H9 (cell line): ENCODE measurements at regions not wholly inside any gene's neighbourhood (a gene's known extent, or its start where the extent isn't known, plus 50 kb on each side); places are given as distances from the start of the nearest gene placed in this dataset.

ENCODE experiments used
- DNase-seq: peaks from one replicate; pipeline ENCODE4 v3.0.0-alpha.2; 2017
- H2AFZ ChIP-seq: one replicate; pipeline ENCODE4 v1.6.1; 2013; ENCODE audit warnings: mild to moderate bottlenecking, low read length, control low read depth, moderate library complexity
- H2AK5ac ChIP-seq: 2 replicates; pipeline ENCODE4 v1.6.1; 2013; ENCODE audit warnings: low read length, control low read depth, mixed read lengths; ENCODE audit not compliant: insufficient read length
- H2BK120ac ChIP-seq: one replicate; pipeline ENCODE4 v1.6.1; 2013; ENCODE audit warnings: low read depth, mild to moderate bottlenecking, low read length, control low read depth, inconsistent platforms; ENCODE audit not compliant: poor library complexity, severe bottlenecking
- H2BK12ac ChIP-seq: 2 replicates; pipeline ENCODE4 v1.6.1; 2013; ENCODE audit warnings: low read length, control low read depth, mixed read lengths, low read depth; ENCODE audit not compliant: insufficient read length
- H2BK15ac ChIP-seq: 2 replicates; pipeline ENCODE4 v1.6.1; 2013; ENCODE audit warnings: low read depth, low read length, control low read depth
- H2BK20ac ChIP-seq: one replicate; pipeline ENCODE4 v1.6.1; 2013; ENCODE audit warnings: low read depth, mild to moderate bottlenecking, low read length, control low read depth, inconsistent platforms; ENCODE audit not compliant: poor library complexity, severe bottlenecking
- H2BK5ac ChIP-seq: 2 replicates; pipeline ENCODE4 v1.6.1; 2013; ENCODE audit warnings: low read length, control low read depth, mixed read lengths; ENCODE audit not compliant: insufficient read length
- H3K14ac ChIP-seq: 2 replicates; pipeline ENCODE4 v1.6.1; 2013; ENCODE audit warnings: low read length, control low read depth; ENCODE audit not compliant: insufficient read depth
- H3K18ac ChIP-seq: 2 replicates; pipeline ENCODE4 v1.6.1; 2013; ENCODE audit warnings: low read depth, mild to moderate bottlenecking, mixed read lengths, low read length, control low read depth; ENCODE audit not compliant: insufficient read length
- H3K23ac ChIP-seq: 2 replicates; pipeline ENCODE4 v1.6.1; 2013; ENCODE audit warnings: low read length, control low read depth, mixed read lengths, low read depth; ENCODE audit not compliant: insufficient read length
- H3K23me2 ChIP-seq: 2 replicates; pipeline ENCODE4 v1.6.1; 2013; ENCODE audit warnings: low read depth, mild to moderate bottlenecking, mixed read lengths, low read length, control low read depth; ENCODE audit not compliant: insufficient read length, poor library complexity, severe bottlenecking
- H3K27ac ChIP-seq: 2 replicates; pipeline ENCODE4 v1.5.1; 2013; ENCODE audit warnings: low read length, control low read depth, mixed read lengths, low read depth; ENCODE audit not compliant: insufficient read length
- H3K27me3 ChIP-seq: 2 replicates; pipeline ENCODE4 v1.6.1; 2013; ENCODE audit warnings: low read length, control low read depth, inconsistent platforms; ENCODE audit not compliant: insufficient read depth
- H3K4ac ChIP-seq: 2 replicates; pipeline ENCODE4 v1.6.1; 2013; ENCODE audit warnings: low read depth, mild to moderate bottlenecking, control low read depth, inconsistent platforms, low read length, moderate library complexity
- H3K4me1 ChIP-seq: 2 replicates; pipeline ENCODE4 v1.6.1; 2013; ENCODE audit warnings: low read length, control low read depth, inconsistent platforms; ENCODE audit not compliant: insufficient read depth
- H3K4me2 ChIP-seq: 2 replicates; pipeline ENCODE4 v1.6.1; 2013; ENCODE audit warnings: low read length, control low read depth, mixed read lengths; ENCODE audit not compliant: insufficient read length, insufficient read depth
- H3K56ac ChIP-seq: 2 replicates; pipeline ENCODE4 v1.6.1; 2013; ENCODE audit warnings: low read depth, mild to moderate bottlenecking, mixed read lengths, low read length, control low read depth; ENCODE audit not compliant: insufficient read length
- H3K79me1 ChIP-seq: 2 replicates; pipeline ENCODE4 v1.6.1; 2013; ENCODE audit warnings: low read depth, mild to moderate bottlenecking, moderate library complexity, low read length, control low read depth, inconsistent platforms; ENCODE audit not compliant: insufficient read depth, poor library complexity, severe bottlenecking
- H3K79me2 ChIP-seq: 2 replicates; pipeline ENCODE4 v1.6.1; 2013; ENCODE audit warnings: low read length, control low read depth, inconsistent platforms; ENCODE audit not compliant: insufficient read depth
- H3K9ac ChIP-seq: 2 replicates; pipeline ENCODE4 v1.6.1; 2013; ENCODE audit warnings: low read length, control low read depth, mixed read lengths; ENCODE audit not compliant: insufficient read length; ENCODE audit errors: extremely low read depth
- H3K9me3 ChIP-seq: one replicate; pipeline ENCODE4 v1.6.1; 2013; ENCODE audit warnings: low read depth, low read length, inconsistent platforms; ENCODE audit not compliant: control insufficient read depth
- H3T11ph ChIP-seq: one replicate; pipeline ENCODE4 v1.6.1; 2013; ENCODE audit warnings: mild to moderate bottlenecking, low read length, control low read depth, inconsistent platforms
- H4K20me1 ChIP-seq: one replicate; pipeline ENCODE4 v1.6.1; 2013; ENCODE audit not compliant: control insufficient read depth, insufficient read length, insufficient read depth
- H4K5ac ChIP-seq: 2 replicates; pipeline ENCODE4 v1.6.1; 2013; ENCODE audit warnings: low read depth, mild to moderate bottlenecking, mixed read lengths, low read length, control low read depth; ENCODE audit not compliant: insufficient read length
- H4K8ac ChIP-seq: replicated peaks from 2 replicates; pipeline ENCODE4 v1.6.1; 2013; ENCODE audit warnings: low read length, control low read depth, mixed read lengths, low read depth; ENCODE audit not compliant: insufficient read length
- H4K91ac ChIP-seq: 2 replicates; pipeline ENCODE4 v1.6.1; 2013; ENCODE audit warnings: low read depth, mild to moderate bottlenecking, moderate library complexity, mixed read lengths, low read length, control low read depth; ENCODE audit not compliant: insufficient read length
- H3K27ac Mint-ChIP-seq, 3 experiments: 2 replicates in 2 of 3; 3 replicates in 1 of 3; pipeline ENCODE4 v1.8.0; 2020 to 2021; ENCODE audit warnings: mixed read lengths in 3 of 3, mild to moderate bottlenecking in 1 of 3, moderate library complexity in 1 of 3
- H3K27me3 Mint-ChIP-seq: 2 replicates; pipeline ENCODE4 v1.8.0; 2021; ENCODE audit warnings: low read depth, mild to moderate bottlenecking, moderate library complexity, mixed read lengths
- H3K36me3 Mint-ChIP-seq, 3 experiments: 2 replicates in 2 of 3; 3 replicates in 1 of 3; pipeline ENCODE4 v1.8.0; 2020 to 2021; ENCODE audit warnings: low read depth in 3 of 3, mixed read lengths in 3 of 3; ENCODE audit not compliant: insufficient read depth in 1 of 3
- H3K4me1 Mint-ChIP-seq, 2 experiments: 2 replicates each; pipeline ENCODE4 v1.8.0; 2020; ENCODE audit warnings: mixed read lengths in 2 of 2
- H3K4me3 Mint-ChIP-seq, 2 experiments: 2 replicates in 1 of 2; 3 replicates in 1 of 2; pipeline ENCODE4 v1.8.0; 2020 to 2021; ENCODE audit warnings: mild to moderate bottlenecking in 2 of 2, mixed read lengths in 2 of 2, moderate library complexity in 1 of 2
- H3K9me3 Mint-ChIP-seq, 2 experiments: 2 replicates in 1 of 2; 3 replicates in 1 of 2; pipeline ENCODE4 v1.8.0; 2020; ENCODE audit warnings: mild to moderate bottlenecking in 2 of 2, mixed read lengths in 2 of 2, moderate library complexity in 1 of 2
- CTCF ChIP-seq: fragments of 200-600 bp; sonication (generic); conservative IDR thresholded peaks from 3 replicates; pipeline ENCODE4 v1.8.0; 2021; ENCODE audit warnings: antibody characterized with exemption, mild to moderate bottlenecking
- WGBS: extraction: QIAGEN DNeasy Blood & Tissue Kit; methylation state at CpG from one replicate; pipeline ENCODE4 v1.1.7; 2013; ENCODE audit warnings: missing lambda C conversion rate, low lambda C conversion rate, mixed read lengths; ENCODE audit not compliant: insufficient read length; ENCODE audit errors: extremely low coverage; 5-methylcytosine and 5-hydroxymethylcytosine counted together

GRCh38 chr4:1539859-1540600 lies 133.8 kb upstream of the NKX1-1 start:
- no peak overlapping the region for H3K56ac ChIP-seq
- H4K5ac ChIP-seq = no peak overlapping the region
- no peak overlapping the region for H2BK5ac ChIP-seq
- no peak overlapping the region for H4K91ac ChIP-seq
- no peak overlapping the region for H2BK20ac ChIP-seq
- no peak overlapping the region for H3K4me2 ChIP-seq
- no peak overlapping the region for H3K18ac ChIP-seq
- no peaks in the 10 kb centered on the region for H3K79me2 ChIP-seq
- no peak overlapping the region for H2AK5ac ChIP-seq
- no CpG with 5 or more reads among the region's 45 CpGs for WGBS
- H4K8ac ChIP-seq = no peak overlapping the region
- no peaks in the 10 kb centered on the region for H3K23me2 ChIP-seq
- H3K36me3 Mint-ChIP-seq = no peaks in the 10 kb centered on the region; a peak in 1 of 7 replicates
- peaks cover 2% of the 10 kb centered on the region for H3K27me3 Mint-ChIP-seq
- H3K9me3 ChIP-seq = no peaks in the 10 kb centered on the region
- no peak overlapping the region for H2BK15ac ChIP-seq
- no peak overlapping the region for H2AFZ ChIP-seq
- H3K27ac ChIP-seq = no peak overlapping the region
- H3K79me1 ChIP-seq = no peaks in the 10 kb centered on the region
- H2BK120ac ChIP-seq = no peak overlapping the region
- H2BK12ac ChIP-seq = no peak overlapping the region
- H3K4ac ChIP-seq = no peak overlapping the region
- H3T11ph ChIP-seq = no peak overlapping the region
- no peak overlapping the region for H3K9ac ChIP-seq
- H4K20me1 ChIP-seq = no peaks in the 10 kb centered on the region
- TF ChIP-seq CTCF = no peak
- peaks cover 3 to 8% of the 10 kb centered on the region in 2 experiments; a peak in 2 of 4 replicates for H3K4me1 Mint-ChIP-seq
- H3K27ac Mint-ChIP-seq = no peak overlapping the region
- no peak overlapping the region for H3K23ac ChIP-seq
- no peak overlapping the region for H3K4me3 Mint-ChIP-seq
- H3K4me1 ChIP-seq = no peaks in the 10 kb centered on the region
- H3K14ac ChIP-seq = no peak overlapping the region
- H3K27me3 ChIP-seq = no peaks in the 10 kb centered on the region
- no peak for DNase-seq
- H3K9me3 Mint-ChIP-seq = no peaks in the 10 kb centered on the region; a peak in 1 of 5 replicates
